RPMI8226 (cell line): ENCODE measurements at regions not wholly inside any gene's neighbourhood (a gene's known extent, or its start where the extent isn't known, plus 50 kb on each side); places are given as distances from the start of the nearest gene placed in this dataset.
"Not testable (repeated sequence)": the region's sequence is repeated elsewhere in the genome, so short reads cannot be mapped to it uniquely, and the experiment has no call there.

ENCODE experiments used
- DNase-seq: peaks from one replicate; pipeline ENCODE4 v3.0.0-alpha.2; 2015

DNA sequence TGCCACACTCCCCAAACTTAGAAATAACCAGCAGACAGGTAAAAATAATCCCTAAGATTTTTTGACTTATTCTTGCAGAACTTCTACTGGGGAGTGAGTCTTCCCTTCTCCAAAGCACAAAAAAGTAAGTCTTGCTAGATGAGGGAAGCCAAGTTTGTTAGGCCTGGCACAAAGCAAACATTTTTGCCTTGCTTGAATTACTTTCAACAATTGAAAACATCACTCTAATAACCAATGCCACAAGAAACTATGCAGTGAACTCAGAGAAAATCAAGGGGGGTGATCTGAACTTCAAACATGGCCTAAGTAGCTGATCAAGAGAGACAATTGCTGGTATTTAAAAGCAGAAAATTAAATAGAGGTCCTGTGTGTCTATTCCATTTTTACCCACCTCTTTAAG, 123.6 kb upstream of the SLC1A3 start:
- DNase-seq = no peak

DNA sequence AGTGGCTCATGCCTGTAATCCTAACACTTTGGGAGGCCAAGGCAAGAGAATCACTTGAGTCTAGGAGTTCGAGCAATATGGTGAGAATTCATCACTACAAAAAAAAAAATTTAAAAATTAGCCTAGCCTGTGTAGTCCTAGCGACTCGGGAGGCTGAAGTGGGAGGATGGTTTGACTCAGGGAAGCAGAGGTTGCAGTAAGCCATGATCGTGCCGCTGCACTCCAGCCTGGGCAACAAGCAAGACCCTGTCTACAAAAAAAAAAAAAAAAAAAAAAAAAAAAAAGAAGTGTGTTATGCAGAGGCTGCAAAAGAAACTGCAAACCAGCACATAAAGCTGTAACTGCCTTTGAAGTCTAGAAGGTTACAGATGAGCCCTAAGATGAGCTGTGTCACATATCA, 116.9 kb upstream of the SLC1A3 start:
- no peak for DNase-seq

DNA sequence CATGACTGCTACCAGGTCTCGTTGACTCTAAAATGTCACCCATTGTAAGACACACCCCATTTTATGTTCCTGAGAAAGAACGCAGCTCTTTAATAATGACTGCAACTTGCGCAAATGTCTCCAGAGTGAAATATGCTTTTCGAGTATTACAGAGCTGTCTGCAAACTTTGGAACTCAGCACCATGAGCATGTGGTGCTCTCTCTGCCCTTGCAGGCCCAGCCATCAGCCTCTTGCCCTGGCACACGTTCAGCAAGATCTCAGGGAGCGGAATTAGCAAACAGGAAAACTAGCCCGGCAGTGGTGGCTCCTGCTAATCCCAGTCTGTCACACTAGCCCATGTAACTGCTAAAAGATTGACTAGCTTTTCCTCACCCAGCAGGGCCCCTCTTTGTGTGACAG, 114.5 kb upstream of the SLC1A3 start:
- DNase-seq = no peak

DNA sequence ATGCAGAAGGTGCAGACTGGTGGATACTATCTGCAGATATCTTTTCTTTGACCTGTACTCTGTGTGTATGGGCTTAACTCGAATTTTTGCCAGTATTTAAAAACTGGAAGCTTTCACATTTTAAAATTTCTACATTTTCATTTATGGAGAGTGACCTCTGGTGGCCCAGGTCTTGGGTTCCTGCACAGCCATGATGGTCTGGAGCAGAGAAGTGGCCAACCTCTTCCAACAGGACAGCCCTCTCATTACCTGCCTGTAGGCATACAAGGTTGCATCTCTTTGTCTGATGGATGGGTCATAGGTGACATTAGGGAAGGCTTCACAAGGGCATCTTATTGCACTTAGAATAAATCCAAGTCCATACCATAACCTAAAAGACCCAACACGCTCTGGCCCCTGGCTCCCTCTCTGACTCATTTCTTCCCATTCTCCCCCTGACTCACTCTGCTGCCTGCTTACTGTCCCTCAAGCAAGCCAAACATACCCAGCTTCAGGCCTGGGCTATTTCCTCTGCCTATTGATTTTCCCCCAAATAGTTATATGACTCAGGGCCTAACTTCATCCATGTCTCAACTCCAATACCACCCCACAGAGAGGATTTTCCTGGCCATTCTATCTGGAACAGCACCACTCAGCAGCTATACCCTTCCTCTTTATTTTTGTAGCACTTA, 113.3 kb upstream of the SLC1A3 start:
- DNase-seq = no peak

DNA sequence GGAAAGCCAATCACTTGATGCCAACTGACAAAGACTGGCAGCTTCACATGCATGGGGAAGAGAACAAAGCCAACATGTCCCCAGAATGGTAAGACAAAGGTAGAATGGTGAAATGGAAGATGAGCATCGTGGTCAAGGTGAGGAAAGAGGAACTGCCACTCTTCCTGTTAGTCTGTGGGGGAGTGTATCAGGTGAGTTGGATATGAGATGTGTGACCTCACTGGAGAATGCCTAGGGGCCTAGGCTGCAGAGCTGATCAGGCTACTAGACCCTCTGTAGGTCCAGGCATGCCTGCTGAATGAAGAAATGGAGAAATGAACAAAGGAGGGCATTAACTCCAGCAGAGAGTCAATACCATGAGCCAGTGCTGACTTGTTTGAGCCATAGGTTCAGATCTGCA, 112.4 kb upstream of the SLC1A3 start:
- no peak for DNase-seq

DNA sequence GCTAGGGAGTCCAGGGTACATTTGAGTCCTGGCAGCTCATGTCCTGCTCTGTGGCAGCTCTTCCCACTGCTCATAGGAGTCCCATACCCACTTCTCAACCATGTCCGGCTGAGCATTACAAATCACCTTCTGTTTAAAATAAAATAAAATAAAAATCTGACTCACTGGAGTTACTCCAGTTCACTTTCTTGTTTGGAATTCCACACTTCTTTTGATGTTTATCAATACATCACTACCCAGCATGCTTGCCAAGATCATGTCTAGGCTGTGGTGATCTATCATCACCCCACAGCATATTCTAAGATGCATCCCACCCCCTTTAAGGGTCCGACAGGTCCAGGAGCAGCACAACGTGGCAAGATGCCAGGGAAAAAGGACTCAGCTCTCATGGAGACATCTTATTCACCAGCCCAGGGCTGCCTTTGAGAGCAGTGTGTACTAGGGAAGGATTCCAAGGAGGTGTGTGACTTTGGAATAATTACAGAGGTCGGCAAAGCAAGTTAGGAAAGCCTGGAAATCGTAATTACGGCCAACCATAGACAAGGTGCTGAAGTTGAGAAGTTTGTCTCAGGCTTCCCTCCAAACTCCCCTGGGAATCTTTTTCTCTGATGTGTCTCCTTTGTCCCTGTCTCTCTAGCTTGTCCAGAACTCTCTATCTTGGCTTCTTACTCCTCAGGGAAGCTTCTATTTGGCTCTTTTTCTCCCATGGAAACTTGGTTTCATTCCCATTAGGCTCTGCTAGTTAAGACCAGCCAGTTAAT, 111.4 kb upstream of the SLC1A3 start:
- DNase-seq = no peak

DNA sequence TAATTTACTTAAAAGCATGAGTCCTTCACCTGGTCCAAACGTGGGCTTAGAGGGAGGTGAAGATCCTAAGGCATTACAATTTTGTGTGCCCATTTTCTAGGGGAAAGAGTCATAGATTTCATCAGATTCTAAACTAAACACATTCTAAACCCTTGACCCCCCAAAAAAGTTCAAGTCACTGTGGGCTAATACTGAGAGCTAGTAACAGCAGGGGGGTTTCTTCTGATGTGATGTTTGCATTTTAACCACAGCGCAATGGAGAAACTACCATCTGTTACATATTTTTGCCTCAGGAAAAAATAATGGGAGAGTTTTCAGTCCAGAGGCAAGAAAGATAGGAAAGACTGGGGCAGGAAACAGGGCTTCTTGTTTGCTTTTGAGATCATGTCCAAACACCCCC, 110.8 kb upstream of the SLC1A3 start:
- DNase-seq = no peak

DNA sequence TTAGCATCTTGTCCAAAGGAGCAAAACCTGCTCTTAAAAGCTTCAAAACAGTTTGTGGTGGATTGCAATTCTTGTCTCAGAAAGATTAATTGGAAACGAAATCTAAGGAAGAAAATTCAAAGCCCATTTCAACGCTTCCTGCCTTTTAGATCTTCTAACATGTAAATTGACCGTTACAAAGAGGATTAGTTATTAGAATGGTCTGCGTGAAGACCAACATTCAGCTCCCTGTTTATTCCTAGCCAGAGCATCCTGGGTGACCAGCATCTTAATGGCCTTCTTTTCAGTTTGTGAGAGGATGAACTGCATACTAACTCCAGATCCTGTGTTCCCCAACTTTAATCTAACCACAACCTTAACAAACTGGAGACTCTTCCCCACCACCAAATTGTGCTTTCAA, 109.9 kb upstream of the SLC1A3 start:
- no peak for DNase-seq

DNA sequence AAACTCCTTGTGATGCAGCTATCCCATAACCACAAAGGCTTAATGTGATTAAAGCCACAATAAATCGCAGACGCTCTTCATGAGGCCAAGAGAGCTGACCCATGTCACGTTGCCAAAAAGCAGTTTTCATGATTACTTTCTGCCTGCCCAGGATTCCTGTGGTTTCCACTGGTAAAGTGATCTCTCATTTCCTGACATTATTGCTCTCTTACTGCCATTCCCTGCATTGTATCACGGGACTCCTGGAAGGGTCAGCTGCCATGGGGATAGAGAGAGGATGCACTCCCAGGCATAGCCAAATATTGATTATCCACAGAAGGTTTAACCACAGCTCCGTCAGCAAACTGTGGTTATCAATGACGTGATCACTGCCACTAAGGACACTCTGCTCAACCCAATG, 103.8 kb upstream of the SLC1A3 start:
- no peak for DNase-seq

DNA sequence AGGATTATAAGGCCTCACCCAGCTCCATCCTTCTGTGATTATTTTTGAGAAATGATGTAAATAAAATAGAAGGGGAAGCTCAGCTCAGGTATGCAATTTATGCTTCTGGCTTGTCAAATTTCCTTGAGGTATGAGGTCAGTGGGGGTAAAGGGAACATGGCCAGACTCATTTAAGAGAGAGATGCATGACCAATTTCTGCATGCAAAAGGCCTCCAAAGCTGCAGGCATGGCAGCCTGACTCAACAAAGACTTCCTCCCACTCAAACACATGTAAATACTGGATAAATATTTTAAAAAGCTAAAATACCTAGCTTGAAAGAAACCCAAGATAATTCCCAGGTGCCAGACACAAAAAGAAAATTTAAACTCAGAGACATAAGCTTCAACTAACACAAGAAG, 101.4 kb upstream of the SLC1A3 start:
- no peak for DNase-seq

DNA sequence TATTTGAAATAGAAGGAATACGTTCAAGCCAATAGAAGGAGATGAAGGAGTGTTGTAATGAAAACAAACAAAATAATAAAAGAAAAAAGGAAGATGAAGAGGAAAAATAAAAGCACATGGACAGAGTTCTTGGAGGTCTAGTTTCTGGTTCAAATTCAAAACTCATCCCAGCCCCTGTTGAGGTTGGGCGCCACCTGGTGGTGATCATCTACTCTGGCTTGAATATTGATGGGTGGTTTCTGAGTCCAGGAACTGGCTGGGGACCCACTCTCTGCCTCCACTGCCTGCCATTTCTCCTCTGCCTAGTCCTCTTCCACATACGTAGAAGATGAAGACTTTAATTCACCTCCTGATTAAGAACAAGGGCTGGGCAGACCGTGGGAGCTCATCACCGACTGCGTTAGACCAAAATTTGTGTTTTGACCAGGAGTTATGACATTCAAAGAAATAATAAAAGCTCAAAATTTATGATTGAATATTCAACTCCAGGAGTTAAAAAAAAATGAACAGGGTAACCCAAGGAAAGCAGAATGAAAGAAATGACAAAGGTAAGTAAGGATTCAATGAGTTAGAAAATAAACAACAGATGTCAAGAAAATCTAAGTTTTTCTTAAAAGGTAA, 99.0 kb upstream of the SLC1A3 start:
- peak; percentile 50 for DNase-seq

DNA sequence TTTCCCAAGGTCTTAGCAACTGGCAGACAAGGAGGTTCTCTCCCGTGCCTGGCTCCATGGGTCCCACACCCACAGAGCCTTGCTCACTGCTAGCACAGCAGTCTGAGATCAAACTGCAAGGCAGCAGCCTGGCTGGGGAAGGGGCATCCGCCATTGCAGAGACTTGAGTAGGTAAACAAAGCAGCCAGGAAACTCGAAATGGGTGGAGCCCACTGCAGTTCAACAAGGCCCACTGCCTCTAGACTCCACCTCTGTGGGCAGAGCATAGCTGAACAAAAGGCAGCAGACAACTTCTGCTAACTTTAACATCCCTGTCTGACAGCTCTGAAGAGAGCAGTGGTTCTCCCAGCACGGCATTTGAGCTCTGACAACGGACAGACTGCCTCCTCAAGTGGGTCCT, 98.1 kb upstream of the SLC1A3 start:
- not testable (repeated sequence) for DNase-seq

DNA sequence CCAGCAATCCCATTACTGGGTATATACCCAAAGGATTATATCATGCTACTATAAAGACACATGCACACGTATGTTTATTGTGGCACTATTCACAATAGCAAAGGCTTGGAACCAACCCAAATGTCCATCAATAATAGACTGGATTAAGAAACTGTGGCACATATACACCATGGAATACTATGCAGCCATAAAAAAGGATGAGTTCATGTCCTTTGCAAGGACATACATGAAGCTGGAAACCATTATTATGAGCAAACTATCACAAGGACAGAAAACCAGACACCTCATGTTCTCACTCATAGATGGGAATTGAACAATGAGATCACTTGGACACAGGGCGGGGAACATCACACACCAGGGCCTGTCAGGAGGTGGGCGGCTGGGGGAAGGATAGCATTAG, 92.8 kb upstream of the SLC1A3 start:
- not testable (repeated sequence) for DNase-seq

DNA sequence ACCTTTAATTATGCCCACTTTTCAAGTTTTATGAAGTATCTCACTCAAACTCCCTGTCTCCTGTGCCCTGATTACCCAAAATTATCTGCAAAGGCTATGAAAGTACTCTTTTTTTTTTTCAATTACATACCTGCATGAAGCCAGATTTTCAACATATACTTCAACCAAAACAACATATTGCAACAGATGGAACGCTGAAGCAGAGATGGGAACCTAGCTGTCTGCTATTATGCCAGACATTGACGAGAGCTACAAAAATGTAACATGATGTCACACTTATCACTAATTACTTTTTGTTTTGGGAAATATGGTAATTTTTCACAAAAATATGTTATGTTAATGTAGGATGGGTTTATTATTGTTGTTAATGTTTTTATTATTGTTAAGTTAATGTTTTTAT, 86.5 kb upstream of the SLC1A3 start:
- DNase-seq = no peak

DNA sequence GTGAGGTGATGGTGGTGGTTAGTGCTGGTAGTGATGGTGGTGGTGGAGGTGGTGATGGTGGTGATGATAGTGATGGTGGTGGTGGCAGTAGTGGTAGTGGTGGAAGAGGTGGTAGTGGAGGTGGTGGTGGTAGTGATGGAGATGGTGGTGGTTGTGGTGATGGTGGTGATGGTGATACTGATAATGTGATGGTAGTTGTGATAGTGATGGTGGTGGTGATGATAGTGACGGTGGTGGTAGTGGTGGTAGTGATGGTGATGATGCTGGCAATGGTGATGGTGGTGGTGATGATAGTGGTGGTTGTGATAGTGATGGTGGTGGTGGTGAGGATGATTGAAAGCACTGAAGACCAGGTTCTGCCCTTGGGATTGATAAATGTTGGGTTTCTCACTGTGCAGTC, 85.2 kb upstream of the SLC1A3 start:
- DNase-seq = no peak

DNA sequence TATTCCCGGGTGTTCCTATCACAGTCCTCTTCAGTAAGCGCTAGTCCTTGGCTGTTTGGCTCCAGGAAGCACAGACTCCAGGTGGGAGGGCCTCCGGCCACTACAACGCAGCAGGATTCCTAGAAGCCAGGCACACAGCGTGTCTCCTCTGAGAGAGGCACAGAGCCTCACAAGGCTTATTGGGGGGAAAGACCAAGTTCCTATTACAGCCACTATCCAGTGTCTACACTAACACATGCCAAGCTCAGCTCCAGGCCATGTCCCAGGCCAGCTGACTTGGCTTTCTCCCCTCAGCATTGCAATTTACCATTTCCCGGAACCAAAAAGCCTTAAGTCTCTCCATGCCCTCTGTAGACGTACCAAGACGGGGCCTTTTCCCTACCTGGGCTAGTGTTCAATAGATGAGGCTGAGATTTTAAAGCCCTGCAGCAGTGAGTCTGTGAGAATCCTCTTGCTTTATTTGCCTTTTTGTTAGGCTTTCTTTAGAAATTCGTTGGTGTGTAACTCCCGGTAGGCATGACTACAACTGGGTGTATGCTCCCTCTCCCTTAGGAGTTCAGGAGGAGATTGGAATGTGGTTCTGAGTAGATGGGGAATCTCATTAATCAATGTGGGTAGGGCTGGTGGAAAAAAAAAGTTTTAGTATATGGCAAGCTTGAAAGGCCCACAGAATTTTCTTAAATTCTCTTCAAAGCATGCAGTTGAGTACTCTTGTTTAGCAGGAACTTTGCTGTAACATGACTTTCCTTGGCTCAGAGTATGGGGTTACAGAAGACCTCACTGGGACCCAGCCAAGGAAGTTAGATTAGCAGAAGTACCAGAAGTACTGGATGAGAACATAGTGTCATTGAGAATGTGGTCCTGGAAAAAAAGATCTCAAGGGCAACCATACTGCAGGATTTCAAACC, 84.3 kb upstream of the SLC1A3 start:
- DNase-seq = no peak

DNA sequence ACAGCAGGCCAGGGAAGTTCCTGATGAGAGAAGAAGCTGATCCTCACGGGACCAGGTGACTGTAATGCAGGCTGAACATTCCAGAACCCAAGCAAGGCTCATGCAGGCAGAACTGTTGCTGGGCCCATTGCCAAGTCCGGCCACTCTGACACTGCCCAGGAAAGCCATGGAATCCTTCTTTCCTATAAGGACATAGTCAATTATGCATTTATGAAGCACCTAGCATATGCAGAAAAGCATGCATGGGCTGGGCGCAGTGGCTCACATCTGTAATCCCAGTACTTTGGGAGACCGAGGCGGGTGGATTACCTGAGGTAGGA, 83.7 kb upstream of the SLC1A3 start:
- no peak for DNase-seq

DNA sequence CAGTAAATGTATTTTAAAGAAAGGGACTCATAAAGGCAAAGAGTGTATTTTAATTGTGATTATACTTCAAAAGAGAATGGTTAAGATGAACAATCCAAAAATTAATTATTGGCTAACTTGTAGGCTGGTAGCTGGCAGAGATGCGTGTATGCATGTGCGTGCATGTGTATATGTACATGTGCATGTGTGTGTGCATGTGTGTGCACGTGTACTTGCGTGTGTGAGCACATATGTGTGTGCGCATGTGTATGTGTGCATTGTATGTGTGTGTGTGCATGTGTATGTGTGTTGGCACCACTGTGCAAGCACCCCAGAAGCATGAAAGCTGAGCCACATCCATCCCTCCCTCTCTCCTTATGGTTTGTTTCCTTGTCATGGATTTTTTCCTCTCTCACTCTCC, 83.0 kb upstream of the SLC1A3 start:
- DNase-seq = no peak

DNA sequence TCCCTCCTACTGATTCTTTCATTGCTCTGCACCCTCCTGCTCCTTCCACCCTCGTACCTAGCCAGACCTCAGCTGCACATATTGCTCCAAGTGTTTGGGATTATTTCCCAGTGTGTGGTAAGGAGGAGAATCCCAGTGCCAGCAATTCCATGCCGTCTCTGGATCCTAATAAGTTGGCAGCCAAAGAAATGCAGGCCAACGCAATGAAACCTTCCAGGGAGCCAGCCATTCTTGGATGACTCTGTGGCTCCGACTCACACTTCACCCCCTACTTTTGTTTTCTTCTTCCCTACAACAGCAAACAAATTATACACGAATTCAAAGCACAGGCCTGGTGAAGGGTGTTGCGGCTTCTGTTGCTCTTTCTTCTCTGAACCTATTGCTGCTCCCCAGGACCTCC, 82.5 kb upstream of the SLC1A3 start:
- DNase-seq = no peak

DNA sequence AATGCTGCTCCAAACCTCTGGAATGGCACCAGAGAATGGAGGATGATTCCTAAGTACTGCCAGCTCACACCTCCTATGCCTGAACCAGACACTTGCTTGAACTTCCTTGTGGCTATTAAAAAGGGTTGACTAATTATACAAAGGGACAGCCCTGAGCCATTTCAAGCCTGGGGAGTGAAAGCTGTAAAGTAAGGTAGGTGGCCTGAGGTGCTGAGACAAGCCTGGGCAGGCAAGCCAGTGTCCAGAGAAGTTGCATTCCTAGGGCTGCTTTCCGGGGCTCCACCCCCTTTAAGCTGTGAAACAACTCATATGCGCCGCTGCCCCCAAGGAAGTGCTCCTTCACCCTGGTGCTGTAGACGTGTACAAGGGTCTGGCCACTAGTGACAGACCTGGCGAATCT, 79.9 kb upstream of the SLC1A3 start:
- no peak for DNase-seq

DNA sequence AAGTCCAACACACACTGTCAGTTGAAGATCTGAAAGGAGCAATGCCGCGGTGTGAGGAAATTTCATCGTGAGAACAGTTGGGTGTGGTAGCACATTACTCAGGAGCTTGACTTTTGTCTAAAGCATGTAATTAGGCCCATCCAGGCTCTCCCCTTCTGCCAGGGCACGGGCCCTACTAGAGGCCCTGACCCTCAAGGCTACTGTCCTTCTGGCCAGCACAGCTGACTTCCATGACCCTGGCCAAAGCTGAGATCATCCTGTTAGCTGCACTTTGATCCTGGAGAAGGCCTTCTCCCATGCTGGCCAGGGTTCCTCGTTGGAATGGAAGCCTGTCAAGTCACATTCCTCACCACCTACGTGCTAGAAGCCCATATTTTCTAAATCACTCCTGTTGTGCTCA, 77.8 kb upstream of the SLC1A3 start:
- DNase-seq = no peak

DNA sequence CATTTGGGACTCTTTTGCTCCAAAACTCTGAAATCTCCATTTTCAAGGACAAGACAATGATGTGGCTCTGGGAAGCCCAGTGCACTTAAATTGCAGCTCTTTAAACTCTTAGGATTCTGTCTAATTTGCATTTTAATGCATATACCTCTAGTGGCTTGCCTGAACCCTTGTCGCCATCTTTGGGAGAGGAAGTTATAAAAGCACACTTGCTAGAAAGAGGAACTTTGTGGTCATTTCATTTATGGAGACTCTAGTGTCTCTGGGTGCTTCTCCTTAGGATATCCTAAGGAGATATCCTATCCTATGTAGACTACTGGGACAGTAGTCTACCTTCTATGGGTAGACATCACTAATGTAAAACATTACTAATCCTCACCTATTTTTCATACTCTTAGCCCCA, 77.3 kb upstream of the SLC1A3 start:
- DNase-seq = no peak

DNA sequence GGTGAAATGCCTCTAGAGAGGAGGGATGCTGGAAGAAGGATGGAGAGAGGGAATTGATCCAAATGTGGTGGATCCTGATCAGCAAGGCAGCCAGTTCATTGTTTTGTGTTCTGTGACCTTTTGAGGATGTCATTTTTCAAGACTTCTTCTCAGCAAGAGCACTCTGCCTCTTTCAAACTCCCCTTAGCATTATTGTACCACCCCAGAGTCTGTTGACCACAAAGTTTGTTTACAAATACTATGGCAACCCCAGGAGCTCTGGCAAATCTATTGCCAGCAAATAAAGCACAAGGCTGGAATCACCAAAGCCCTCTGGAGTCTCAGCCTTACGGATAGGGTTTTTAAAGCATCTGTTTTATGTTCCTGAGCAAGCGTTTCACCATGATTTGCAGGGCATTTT, 76.2 kb upstream of the SLC1A3 start:
- no peak for DNase-seq

DNA sequence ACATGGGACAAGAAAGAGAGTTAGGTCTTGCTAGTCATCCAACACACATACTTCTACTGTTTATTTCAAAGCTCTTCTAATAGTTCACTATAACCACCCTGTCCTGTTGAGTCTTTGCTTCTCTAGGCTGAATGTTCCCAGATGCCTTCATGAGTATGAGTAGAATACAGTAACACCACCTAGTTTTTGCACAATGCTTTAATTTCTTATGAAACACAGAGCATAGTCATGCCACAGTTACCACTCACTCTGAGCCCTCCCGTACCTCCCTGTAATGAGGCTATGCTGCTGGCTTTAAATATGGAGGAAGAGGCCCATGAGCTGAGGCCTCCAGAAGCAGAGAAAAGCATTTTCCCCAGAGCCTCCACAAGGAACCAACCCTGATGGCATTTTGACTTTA, 75.0 kb upstream of the SLC1A3 start:
- no peak for DNase-seq
